ENCODE measurements at regions not wholly inside any gene's neighbourhood (a gene's known extent, or its start where the extent isn't known, plus 50 kb on each side); places are given as distances from the start of the nearest gene placed in this dataset.

DNA sequence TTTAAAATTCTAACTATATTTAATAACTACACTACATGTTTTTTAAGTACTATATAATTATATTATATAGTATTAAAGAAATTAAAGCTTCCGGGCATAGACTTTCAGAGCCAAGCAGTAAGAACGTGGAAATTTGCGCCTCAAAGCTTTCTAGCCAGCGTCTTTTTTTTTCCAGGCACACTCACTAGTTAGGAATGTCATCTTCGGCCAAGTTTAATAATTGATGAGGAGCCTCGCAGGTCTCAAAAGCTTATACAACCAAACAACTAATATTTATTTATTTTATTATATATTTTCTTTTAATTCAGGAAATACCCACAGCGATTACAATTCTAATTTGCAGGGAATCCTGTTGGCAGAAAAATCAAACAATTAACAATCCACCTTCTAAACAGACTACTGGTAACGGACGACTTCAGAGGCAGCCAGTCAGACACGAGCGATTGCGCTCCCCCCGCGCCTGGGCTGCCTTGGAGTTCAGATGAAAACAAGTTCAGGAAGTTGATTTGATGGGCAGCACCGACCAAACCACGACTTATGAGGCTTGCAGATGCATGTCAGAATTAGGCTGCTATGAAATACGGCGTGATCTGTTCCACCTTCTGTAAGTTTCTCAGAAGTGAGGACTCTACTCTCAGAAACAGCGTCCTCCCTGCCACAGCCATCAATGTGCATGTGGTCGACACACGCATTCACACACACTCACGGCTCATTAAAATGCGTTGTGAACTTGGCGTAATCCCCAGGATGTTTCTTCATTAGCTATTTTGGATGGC, 431.8 kb upstream of the MGMT start:
- DNase-seq, result no peak

DNA sequence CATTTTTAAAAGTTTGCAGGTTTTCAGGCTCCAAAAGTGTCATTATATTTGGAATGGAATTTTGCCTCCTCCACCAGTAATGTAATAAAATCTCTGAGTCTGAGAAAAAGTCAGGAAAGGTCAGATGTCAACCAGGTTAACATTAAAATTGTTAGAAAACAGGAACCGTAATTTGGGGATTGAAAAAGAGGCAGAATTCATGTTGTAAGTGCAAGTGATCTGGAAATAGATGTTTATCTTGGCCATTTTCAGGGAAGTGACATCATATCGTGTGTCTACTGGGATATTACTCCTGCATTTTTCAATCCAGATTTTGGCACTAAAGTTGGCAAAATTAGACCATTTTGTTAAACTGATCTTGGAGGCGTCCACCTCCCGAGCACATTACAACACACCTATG, 428.5 kb upstream of the MGMT start:
- DNase-seq, result no peak

DNA sequence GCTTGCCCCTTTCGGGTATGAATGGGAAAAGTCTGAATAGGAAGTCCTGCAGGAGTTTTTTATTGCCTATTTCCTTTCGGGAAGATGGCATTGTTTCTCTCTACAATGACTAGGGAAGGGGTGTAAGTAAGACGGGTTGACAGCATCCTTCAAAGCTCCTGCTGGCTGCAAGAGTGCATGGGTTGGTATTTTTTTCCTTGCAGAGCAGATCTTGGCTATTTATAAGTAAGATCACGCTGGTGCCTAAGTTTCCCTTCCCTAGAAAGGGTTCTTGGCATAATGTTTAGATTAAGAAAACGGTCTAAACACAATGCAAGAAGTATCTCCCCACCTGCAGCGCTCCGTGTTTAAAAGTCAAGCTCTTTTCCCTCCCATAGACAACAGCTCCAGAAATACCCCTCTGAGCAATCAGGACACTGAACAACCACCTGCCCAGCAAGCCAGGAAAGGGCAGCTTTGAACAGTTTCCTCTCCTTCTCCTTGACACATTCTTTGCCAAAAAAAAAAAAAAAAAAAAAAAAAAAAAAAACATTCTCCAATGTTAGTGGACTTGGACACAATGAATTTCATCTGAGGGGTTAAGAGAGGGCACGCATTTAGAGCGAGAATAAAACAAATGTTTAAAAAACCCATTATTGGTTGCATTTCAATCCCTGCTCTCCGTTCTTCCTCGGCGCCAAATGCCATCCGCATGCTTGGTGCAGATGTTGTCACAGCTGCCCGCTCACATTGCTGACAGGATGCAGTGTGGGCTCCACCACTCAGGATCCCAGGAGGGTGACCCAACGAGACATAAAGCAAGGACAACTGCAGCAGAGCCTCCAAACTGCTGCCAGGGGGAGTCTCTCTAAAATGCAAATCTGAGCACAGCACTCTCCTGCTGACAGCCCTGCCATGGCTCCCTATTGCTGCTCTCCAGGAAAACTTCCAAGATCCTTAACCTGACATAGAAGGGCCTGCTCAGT, 427.4 kb upstream of the MGMT start:
- no peak for DNase-seq

DNA sequence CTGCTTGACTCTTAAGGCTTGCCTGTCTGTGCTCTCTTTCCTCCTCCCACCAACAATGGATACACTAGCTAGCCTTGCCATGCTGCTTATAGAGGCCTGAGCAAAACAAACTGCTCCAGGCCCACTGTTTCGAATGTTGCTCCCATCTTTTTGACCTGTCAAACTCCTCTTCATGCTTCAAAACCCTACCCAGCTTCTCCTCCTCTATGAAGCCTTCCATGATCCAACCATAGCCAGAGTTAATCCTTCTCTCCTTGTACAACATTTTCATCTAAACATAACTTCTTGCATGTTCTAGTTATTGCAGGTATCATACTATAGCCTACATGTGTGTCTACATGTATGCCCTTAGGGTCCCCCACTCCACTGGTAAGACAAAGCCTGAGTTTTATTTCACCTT, 426.7 kb upstream of the MGMT start:
- no peak for DNase-seq

DNA sequence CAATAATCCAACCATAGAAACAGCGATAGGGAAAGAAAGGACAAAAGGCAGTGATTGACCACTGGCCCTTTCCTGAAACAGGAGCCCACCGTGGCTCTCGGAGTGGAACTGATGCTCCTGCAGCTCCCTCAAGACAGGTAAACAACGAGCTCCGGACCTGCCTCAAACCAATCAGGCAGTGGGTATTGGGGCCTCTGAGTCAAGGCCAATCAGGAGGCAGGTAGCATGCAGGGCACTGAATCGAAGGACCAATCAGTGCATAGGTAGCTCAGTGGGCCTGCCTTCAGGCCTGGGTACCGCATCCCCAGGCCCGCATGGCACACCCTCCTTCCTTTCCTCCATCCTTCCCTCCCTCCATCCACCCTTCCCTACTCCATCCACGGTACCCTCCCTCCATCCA, 425.1 kb upstream of the MGMT start:
- DNase-seq, result no peak

DNA sequence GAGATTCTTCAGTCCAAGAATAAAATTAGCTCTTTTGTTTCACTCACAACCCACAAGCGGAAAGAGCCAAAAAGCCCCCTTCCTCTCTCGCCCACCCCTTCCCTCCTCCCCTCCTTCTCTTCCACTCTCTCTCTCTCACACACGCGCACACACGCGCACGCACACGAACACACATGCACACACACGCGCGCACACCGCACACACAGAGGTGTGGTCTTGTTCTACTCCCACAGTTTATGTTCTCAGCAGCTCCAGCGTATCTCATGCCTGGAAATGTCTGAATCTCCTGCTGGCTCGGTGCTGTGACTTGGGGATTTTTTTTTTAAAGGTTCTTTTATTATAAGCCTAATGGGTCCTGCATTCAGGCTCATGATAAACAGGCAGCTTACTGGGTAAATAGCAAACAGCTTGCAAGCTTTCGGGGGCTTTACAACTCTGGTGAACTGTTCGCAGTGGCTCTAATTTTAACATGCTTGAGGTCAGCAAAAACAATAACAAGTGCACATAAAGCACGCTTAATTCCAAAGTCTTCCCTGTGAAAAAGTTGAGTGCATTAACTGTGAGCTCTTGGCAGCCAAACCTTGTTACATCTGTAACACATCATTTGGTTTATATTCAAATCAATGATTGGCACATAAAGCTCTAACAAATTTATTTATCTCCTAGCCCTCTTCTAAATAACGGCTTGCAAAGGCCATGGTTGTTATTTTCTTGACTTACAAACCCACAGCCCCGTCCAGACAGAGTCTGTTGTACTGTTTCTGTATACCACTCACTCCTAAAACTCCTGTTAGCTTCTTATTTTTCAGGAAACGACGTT, 424.1 kb upstream of the MGMT start:
- no peak for DNase-seq

DNA sequence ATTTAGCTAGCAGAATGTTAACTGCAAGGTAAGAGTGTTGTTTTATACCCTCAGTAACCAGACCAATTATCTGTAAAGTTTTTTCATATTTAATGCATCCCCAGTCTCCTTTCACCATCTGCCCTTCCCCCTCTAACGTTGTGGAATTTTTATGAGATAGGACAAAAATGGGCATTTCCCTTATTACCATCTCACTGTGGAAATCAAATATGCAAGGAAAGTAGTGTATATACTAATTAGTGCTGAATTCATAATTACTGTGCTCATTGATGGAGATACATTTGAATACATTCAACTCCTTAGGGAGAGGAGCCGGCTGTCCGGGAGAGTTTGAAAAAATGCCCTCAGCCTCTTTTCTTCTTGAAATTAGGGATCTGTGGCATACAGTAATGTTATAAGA, 423.4 kb upstream of the MGMT start:
- DNase-seq, result no peak

DNA sequence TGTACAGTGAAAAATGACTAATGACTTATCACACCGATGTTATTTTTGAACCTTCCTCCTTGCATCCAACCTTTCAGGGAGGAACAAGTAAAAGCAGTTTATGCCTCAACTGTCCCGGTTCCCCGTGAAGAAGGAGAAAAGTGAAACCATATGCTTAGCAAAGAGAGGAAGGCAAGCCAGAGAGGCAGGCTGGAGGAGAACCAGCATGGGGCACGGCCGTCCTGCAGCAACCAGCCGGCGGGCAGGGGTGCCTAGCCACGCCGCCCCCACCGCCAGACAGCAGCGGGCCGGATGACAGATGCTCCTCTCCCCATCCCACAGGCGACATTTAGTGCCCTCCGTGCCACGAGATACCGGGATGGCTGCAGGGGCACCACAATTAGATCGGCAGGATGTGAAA, 421.4 kb upstream of the MGMT start:
- no peak for DNase-seq

DNA sequence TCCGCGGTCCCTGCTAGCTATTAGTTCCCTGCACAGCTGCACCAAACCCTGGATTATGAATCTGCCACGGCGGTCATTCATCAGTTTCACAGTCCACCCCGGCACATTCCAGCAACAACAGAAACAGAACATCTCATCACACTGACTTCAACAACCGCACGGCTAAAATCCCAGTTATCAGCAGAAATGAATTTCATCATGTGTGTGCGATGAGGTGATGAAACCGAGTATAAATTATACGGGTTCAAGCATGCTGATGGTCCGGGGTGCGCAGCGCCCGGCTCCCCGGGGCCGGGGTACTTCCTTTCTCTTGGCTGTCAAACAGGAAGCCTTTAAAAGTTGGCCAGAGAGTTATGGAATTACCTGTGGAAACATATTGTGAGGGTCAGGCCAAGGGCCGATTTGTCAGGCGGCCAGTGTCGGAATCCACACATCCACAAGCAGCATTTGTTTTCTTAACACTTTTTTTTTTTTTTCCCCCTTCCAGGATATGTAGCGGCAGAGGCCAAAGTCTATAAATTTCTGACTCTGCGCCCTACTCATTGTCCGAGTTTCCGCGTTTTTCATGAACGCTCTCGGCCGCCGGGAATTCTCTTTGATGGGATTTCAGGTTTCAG, 420.9 kb upstream of the MGMT start:
- DNase-seq, result no peak

DNA sequence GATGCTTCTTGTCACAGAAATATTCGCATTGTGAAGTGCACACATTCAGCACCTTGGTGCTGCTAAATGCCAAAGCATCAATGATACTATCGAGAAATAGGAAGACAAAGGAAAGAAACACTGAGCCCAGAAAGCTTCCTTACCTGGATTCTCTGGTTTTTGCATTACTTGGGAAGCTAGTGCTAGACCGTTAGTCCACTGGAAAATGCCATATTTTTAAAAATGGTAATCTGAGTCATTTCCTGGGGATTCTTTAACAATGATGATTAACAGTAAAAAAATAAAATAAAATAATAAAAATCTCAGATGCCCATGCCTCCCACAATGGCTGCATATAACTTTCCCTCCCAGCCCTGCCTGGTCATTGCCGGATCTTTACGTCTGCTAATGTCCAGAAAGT, 420.1 kb upstream of the MGMT start:
- no peak for DNase-seq

DNA sequence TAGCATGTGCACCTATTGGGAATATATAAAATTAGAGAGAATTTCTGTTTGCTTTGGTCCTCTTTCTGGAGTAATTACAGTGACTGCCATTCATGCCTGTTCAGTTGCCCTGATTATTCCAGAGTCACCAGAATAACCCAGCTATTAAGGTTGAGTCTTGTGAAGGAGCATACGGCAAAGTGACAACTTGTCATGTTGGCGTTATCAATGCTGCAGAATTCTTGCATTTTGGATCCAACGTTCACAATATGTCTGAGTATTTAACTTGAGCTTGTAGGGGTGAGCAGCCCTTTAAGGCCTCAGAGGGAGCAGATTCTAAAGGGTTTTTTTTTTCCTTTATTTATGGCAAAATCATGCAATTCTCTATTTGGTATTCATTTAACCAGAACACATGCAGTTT, 419.4 kb upstream of the MGMT start:
- DNase-seq, result no peak

DNA sequence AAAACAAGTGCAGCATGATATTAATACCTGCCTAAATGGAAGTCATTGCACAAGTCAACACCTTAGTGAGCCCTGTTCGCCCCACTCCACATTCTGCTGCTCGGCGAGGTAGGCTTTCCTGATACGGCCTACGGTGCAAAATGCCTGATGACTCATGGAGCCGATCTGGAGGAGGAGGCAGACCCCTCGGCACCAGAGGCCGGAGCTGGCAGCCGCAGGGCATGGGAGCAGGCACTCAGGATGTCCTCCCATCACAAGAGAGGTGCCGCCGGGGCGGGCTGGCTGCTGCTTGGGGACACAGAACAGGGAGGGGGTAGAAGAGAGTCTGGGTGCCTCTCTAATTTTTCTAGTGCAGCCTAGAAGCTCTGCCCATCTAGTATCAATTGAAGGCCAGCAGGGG, 418.5 kb upstream of the MGMT start:
- DNase-seq, result no peak

DNA sequence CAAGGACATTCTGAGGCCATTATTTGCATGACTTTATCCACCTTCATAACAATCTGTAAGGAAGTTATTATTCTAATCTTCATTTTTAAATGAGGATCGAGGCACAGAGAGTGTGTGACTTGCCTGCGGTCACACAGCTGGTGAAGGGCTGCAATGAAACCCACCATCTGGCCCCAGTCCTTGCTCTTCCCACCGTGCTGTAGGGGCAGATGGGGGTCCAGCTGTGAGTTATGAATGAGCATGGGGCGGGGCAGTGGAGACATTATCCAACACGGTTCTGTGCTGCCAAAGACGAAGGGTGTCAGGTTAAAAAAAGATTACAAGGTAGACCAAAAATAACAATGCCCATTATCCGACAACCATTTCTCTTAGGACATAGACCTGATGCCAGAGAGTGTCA, 417.5 kb upstream of the MGMT start:
- no peak for DNase-seq

DNA sequence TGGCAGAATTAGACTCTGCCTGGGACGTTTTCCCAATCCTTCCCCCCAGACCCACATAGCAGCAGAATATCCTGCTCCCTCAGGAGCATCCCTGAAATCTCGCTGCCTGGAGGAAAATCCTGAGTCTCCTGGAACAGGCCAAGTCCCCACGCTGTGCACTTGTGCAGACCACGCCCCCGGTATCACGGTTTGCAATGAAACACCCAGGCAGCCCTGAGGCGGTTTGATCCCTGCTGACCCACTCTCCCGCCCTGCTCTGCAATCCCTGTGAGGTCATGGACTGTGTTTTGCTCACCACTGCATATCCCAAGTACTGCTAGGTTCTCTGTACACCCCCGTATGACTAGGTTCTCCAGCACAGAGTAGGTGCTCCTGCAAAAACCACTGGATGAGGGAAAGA, 411.8 kb upstream of the MGMT start:
- DNase-seq, result no peak

DNA sequence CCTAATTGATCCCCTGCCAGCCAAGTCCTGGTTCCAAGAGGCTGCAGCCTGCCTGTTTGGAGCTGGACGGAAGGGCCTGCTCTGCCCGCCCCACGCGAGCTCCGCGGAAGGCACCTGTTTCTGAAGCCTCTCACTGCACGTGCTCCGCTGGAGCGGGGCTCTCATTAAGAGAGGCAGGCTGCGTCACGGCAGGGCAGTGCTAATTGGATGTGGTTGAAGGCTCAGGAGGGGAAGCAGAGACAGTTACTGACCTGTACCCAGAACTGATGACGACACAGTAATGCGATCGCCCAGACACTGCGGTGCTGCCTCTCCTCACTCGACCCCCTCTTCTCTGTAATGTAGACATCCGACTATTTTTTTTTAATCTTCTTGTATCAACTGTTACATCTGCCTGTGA, 411.1 kb upstream of the MGMT start:
- no peak for DNase-seq

DNA sequence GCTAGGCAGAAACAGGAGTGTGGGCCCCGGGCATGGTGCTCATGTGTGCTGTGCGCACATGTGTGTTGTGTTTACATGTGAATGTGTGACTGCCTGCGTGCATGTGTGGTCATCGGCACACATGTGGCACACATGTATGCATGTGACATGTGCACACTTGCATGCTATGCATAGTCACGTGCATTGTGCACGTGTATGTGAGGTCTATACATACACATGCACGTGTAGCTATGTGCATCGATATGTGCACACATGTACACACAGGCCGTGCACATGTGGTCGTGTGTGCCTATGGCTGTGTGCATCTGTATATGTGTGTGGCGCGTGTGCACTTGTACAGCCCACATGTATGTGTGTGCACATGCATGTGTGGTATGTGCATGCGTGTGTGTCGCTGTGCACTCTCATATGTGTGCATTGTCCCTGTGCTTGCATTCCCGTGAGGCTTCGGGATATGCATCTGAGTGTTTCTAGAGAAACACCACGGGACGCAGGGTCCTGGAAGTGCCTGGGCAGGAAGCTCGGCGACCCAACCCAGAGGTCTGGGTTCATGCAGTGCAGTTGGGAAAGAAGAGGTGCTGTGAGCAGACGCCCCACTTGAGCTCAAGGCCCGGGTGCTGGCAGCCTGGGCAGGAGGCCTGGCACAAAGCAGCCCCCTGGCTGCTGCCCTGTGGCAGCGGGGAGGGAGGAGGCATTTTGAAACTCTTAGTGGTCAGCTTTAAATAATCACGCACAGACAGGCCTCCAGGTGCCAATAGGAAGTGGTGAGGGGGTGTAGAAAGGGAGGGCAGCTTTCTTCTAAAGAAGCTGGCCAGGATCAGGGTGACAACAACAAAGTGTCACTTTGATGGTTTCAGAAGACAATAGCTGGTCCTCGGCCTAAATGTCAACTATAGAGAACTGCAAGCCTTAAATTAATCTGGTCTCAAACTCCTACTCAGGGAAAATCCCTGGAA, 410.0 kb upstream of the MGMT start:
- no peak for DNase-seq

DNA sequence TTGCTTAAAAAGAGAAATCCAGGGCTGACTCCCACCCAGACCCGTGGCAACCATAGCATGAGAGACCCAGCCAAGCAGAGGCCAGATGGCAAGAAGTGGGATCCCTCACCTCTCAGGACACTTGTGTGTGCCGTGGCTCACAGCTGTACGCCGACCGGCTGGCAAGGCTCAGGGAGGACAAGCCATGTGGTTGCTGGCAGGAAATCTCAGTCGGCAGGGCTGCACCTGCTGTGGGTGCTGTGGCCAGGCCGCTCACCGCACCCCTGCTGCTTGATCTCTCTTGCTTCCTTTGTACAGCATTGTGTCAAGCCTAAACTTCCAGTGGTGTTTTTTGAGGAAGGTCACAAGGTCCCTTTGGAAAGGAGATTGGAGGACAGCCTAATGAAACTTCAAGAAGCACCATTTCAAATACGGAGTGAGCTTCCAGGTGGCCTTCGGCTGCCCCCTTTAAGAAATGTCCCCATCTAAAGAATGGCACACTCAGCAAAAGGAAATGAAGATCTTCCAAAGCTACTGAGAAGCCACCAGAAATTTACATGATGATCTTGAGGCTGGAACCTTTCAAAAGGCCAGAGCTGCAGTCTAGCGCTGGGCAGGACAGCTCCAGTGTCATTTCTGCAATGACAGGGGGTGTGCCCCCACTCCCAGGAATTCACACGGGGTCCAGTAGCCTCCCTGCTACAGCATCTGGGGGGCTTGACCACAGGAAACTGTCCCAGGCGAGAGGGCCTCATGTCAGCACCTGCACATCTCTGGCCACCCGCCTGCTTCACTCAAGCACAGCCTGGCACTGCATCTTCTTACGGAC, 409.0 kb upstream of the MGMT start:
- DNase-seq, result no peak

DNA sequence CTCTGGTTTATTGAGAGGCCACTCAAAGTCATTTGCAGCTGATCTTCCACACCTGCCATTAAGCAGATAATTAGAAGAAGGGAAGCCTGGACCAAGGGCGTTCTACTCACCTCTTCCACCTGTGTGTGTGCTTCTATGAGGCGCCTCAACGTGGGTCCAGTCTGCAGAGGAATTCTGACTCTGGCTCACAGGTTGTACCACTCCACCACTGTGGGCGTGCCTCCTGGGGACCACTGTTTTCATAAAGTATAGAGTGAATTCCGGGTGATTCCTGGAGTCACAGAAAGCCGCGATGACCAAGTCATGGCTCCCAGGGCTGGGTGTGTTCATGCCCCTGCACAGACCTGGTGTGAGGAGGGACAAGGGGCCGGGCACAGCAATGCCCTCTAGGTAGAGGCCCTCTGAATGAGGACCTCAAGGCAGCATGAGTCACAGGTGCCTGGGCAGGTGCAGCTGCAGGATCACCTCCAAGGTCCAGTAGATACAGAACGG, 408.3 kb upstream of the MGMT start:
- no peak for DNase-seq

DNA sequence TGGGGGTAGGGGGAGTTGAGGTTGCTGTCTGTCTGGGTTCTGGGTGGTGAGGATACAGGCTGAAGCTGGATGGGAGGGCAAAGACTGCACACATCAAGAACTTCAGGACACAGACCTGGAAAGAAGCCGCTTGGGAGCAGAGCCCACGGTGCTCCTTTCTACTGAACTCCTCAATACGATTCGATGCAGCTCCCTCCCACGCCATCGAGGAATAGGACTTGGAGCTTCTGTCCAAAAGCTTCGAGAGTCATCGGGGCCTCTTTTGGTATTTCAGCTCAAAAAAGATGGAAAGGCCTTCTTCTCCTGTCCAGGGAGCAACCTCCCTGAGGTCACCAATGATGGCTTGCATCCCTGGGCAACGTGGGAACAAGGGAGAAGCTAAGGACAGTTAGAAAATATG, 407.1 kb upstream of the MGMT start:
- no peak for DNase-seq

DNA sequence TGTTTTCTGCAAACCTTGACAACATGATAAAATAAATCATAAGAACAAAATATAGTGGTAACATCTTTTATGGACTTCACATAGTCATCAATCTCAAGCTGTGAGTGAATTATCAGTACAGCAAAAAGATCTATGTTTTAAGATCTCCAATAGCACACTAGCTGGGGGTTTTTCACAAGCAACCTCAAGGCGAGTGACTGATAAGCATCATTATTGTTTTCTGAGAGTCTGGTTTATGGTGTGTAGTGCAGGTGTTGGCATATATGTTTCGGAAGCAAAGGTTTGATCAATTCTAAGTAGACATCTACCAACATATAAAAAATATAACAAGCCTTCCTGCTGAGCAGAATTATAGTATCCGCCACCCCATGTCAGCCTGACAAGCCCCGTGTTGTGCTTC, 403.8 kb upstream of the MGMT start:
- no peak for DNase-seq

DNA sequence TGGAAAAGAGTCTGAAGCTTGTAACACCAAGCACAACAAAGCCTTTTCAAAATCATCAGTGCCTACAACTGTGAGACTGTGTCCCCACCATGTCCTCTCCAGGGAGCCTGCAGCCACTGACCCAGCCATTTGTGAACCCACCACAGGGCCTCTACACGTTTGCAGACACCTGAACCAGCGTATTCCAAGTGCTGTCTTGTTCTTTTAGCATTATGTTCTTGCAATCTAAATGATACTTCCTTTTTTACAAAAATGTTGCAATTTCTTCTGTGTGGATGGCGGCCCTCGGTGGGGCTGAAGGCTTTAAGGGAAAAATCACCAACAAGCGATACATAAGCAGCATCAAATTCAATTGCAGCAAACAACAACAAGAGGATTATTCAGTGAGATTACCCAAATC, 403.2 kb upstream of the MGMT start:
- DNase-seq, result no peak

All from NCI-H1105 (cell line).